B cell (primary cell): ENCODE measurements at regions not wholly inside any gene's neighbourhood (a gene's known extent, or its start where the extent isn't known, plus 50 kb on each side); places are given as distances from the start of the nearest gene placed in this dataset.

Experiments used
- CTCF ChIP-seq: fragments of 200-600 bp; IDR thresholded peaks from one replicate; pipeline ENCODE4 v1.8.0; 2022; ENCODE audit warnings: antibody characterized with exemption, mild to moderate bottlenecking
- EZH2 ChIP-seq: IDR thresholded peaks from 2 replicates; pipeline ENCODE4 v1.6.1; 2012; ENCODE audit warnings: borderline replicate concordance, low read depth, mild to moderate bottlenecking, moderate library complexity, low read length; ENCODE audit not compliant: insufficient read depth, poor library complexity, severe bottlenecking

GRCh38 chr4:8748236-8748575, 123.4 kb downstream of the HMX1 start:
- no peak for TF ChIP-seq EZH2
- no peak for TF ChIP-seq CTCF
